ENCODE measurements at regions not wholly inside any gene's neighbourhood (a gene's known extent, or its start where the extent isn't known, plus 50 kb on each side); places are given as distances from the start of the nearest gene placed in this dataset.

DNA sequence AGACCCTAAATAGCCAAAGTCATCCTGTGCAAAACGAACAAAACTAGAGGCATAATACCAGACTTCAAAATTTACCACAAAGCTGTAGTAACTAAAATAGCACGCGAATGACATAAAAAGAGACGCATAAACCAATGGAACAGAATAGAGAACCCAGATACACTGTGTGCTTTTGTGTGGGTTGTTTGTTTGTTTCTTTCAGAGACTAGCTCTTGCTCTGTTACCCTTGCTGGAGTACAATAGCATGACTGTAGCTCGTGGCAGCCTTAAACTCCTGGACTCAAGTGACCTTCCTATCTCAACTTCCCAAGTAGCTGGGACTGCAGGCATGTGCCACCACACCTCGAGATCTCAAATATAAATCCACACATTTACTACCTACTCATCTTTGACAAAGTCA lies 1314.6 kb upstream of the GBE1 start:
- DNase-seq: no peak

- DNase-seq: no peak
Measured at GRCh38 chr3:83074485-83074884, 1313.0 kb upstream of the GBE1 start.

GRCh38 chr3:83065851-83066460 lies 1304.5 kb upstream of the GBE1 start:
- no peak for DNase-seq

- no peak for DNase-seq
Measured at GRCh38 chr3:83063446-83063845, 1302.0 kb upstream of the GBE1 start.

DNA sequence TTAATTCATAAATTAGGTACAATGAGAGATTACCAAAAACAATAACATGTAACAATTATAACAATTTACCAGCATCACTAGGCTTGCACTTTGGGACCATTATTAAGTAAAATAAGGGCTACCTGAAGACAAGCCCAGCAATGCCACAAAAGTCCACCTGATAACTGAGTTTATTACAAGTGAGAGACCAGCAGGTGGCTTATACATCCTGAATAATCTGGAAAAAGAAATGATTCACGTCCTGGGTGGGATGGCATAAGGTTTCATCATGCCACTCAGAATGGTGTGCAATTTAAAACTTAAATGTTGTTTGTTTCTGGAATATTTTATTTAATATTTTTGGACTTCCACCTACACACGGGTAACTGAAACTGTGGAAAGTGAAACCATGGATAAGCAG lies 1287.1 kb upstream of the GBE1 start:
- no peak for DNase-seq

GRCh38 chr3:83039422-83039821 lies 1278.0 kb upstream of the GBE1 start:
- DNase-seq: no peak

DNA sequence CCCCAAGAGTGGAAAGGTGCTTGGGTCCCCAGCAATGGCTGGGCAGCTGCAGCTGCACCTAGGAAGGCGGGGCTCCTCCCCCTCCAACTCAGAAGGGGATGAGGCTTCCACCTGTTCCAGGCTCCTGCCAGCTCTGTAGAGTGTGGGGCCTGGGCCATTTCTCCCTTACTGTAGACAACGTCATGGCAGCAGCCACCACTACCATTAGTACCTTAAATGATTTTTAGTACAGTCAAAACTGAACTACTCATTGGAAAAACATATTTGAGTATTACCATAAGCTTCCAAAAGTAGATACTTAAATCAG lies 1274.2 kb upstream of the GBE1 start:
- no peak for DNase-seq

DNA sequence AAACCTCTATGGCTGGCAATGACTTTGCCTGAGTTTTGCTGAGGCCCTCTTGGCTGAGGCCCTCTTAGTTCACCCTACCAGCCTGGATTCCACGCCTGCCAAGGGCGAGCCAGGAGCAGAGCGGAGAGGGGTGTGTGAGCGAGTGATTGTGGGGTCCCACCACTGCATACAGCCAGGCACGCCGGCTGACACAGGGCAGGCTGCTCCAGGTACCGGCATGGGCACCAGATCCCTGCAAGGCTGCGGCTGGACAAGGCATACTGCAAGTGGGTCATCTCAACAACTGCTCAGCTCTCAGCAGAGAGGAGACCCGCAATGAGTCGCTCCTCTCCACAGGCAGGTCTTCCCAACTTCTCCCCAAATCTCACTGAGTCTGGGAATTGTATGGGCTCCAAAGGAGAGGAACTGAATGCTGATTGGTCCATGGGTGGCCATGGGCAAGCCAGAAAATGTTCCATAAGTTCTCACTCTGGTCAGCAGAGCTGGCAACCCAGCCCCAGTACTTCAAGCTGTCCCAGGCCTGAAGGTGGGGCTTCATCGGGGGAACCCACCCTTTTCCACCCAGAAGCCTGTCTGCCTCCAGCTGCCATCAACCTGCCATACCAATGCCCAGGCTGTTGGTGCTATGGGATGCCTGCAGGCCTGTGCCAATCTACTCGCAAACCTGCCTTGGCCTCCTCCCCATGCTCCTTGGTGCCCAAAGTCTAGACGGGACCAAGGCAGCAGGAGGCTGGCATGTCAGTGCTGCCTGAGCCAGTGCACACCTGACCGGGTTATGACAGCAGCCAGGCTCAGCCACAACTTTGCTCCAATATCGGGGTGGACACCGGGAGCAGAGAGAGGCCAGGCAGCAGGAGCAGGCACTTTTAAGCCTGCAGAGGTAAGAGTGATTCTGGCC lies 1273.6 kb upstream of the GBE1 start:
- DNase-seq: no peak

- no peak for DNase-seq
Measured at GRCh38 chr3:83033133-83033532, 1271.7 kb upstream of the GBE1 start.

GRCh38 chr3:83023086-83023485 lies 1261.6 kb upstream of the GBE1 start:
- DNase-seq: no peak

GRCh38 chr3:83011481-83011880 lies 1250.0 kb upstream of the GBE1 start:
- DNase-seq: no peak

GRCh38 chr3:83003917-83004316 lies 1242.5 kb upstream of the GBE1 start:
- DNase-seq: no peak

- DNase-seq: no peak
Measured at GRCh38 chr3:83002869-83003445, 1241.5 kb upstream of the GBE1 start.

- DNase-seq: no peak
Measured at GRCh38 chr3:82999777-83000176, 1238.3 kb upstream of the GBE1 start.

- no peak for DNase-seq
Measured at GRCh38 chr3:82978368-82978767, 1216.9 kb upstream of the GBE1 start.

- DNase-seq: no peak
Measured at GRCh38 chr3:82977871-82978270, 1216.4 kb upstream of the GBE1 start.

DNA sequence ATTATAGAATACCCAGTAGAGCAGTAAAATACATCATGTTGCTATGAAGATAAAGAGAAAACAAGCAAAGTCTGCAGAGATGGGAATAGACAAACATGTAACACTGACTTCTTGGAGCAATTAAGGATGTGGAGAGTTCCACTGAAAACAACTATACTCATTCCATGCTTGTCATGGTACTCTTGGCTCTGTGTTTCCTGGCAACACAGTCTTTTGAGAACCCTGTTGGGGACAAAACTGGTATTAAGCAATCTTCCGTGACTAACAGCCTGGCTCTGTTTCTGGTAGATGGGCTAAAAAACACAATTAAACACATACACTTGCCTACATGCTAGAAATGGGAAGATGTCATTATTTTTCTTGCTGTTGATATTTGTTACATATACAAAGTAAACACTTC lies 1212.3 kb upstream of the GBE1 start:
- DNase-seq: no peak

GRCh38 chr3:82960379-82960778 lies 1198.9 kb upstream of the GBE1 start:
- DNase-seq: no peak

GRCh38 chr3:82957696-82958095 lies 1196.3 kb upstream of the GBE1 start:
- DNase-seq: no peak

- DNase-seq: no peak
Measured at GRCh38 chr3:82957079-82957478, 1195.6 kb upstream of the GBE1 start.

- no peak for DNase-seq
Measured at GRCh38 chr3:82954486-82954885, 1193.0 kb upstream of the GBE1 start.

- DNase-seq: no peak
Measured at GRCh38 chr3:82942041-82942440, 1180.6 kb upstream of the GBE1 start.

DNA sequence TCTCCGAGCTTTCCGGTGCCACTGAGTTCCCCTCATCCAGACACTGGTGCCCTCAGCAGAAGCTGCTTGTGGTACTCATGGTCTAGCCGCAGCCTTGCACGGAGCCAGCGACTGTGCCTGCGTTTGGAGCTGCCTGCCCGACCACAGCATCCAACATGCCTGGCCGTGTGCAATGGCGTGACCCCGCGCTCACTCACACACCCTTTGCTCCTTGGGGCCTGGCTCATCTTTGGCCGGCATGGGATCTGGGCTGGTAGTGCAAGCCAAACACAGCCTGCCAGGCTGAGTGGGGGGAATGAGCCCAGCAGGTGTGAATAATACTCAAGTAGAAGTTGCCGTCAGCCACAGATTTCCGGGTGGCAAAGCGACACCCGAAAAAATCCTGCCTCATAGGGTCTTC lies 1178.7 kb upstream of the GBE1 start:
- no peak for DNase-seq

DNA sequence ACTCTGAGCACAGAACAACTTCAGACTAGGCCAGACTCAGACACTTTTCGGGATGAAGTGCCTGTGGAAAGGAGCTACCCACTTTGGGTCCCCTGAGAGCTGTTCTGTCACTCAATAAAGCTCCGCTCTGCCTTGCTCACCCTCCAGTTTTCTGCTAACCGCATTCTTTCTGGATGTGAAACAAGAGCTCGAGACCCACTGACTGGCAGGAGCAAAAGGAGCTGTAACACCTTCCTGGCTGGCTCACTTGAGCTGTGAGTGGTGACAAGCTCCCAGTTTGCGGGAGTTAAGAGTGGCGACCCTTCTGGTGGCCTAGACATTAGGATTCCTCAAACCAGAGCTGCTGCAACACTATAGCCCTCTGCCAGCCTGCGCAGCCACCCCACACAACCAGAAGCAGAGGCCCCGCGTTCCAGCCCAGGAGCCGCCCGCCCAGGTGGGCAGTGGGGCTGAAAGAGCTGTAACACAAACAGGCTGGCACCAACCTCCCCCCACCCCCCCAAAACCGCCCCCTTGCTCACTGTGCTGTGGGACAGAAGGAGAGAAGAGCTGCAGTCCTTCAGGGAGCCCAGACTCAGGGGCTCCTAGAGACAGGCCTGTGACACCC lies 1178.1 kb upstream of the GBE1 start:
- no peak for DNase-seq

Measured in activated CD8-positive, alpha-beta memory T cell treated with anti-CD3 and anti-CD28 coated beads, Interleukin-2, amount 50 U/mL, for 48 hours (primary cell).